ENCODE measurements at regions not wholly inside any gene's neighbourhood (a gene's known extent, or its start where the extent isn't known, plus 50 kb on each side); places are given as distances from the start of the nearest gene placed in this dataset.

GRCh38 chr11:119937412-119937811 is 200.5 kb downstream of the TRIM29 start:
- ChIA-PET CTCF (no interaction called here), POLR2A (no interaction called here)
- no peak for TF ChIP-seq CTCF (IDR thresholded peaks at IDR 0.05; ENCODE audit: control extremely low read depth, extremely low read depth, low read depth, missing control alignments)
- no peak for DNase-seq (ENCODE audit: extremely low spot score)

GRCh38 chr11:119936426-119936825 is 201.5 kb downstream of the TRIM29 start:
- DNase-seq (ENCODE audit: extremely low spot score), result no peak
- TF ChIP-seq CTCF (IDR thresholded peaks at IDR 0.05; ENCODE audit: control extremely low read depth, extremely low read depth, low read depth, missing control alignments), result no peak
- POLR2A ChIA-PET, result no interaction called here
- CTCF ChIA-PET, result no interaction called here

GRCh38 chr11:119935349-119935925 is 202.5 kb downstream of the TRIM29 start:
- POLR2A ChIA-PET, result interaction anchor here (0.5 kb wide), 1 partner anchor 91 kb away, joined by 3 read pairs; no protein-coding TSS in a partner anchor
- DNase-seq (ENCODE audit: extremely low spot score), result no peak

GRCh38 chr11:119934866-119935265 is 203.0 kb downstream of the TRIM29 start:
- TF ChIP-seq CTCF (IDR thresholded peaks at IDR 0.05; ENCODE audit: control extremely low read depth, extremely low read depth, low read depth, missing control alignments), result no peak
- ChIA-PET POLR2A (no interaction called here), CTCF (no interaction called here)
- no peak for DNase-seq (ENCODE audit: extremely low spot score)

More at GRCh38 chr11:119935349-119935925, 202.5 kb downstream of the TRIM29 start:
- TF ChIP-seq CTCF (IDR thresholded peaks at IDR 0.05; ENCODE audit: control extremely low read depth, extremely low read depth, low read depth, missing control alignments), result no peak
- CTCF ChIA-PET, result no interaction called here

- ChIA-PET POLR2A (no interaction called here), CTCF (no interaction called here)
- DNase-seq (ENCODE audit: extremely low spot score), result no peak
- no peak for TF ChIP-seq CTCF (IDR thresholded peaks at IDR 0.05; ENCODE audit: control extremely low read depth, extremely low read depth, low read depth, missing control alignments)
Measured at GRCh38 chr11:119934267-119934666, 203.6 kb downstream of the TRIM29 start.

- CTCF ChIA-PET, result no interaction called here
- no peak for TF ChIP-seq CTCF (IDR thresholded peaks at IDR 0.05; ENCODE audit: control extremely low read depth, extremely low read depth, low read depth, missing control alignments)
- POLR2A ChIA-PET, result no interaction called here
- DNase-seq (ENCODE audit: extremely low spot score), result no peak
Measured at GRCh38 chr11:119933584-119933983, 204.3 kb downstream of the TRIM29 start.
